Testis (tissue), 2 donors: ENCODE measurements at regions not wholly inside any gene's neighbourhood (a gene's known extent, or its start where the extent isn't known, plus 50 kb on each side); places are given as distances from the start of the nearest gene placed in this dataset.

Experiments used
- DNase-seq: peaks from one replicate; pipeline ENCODE4 v3.0.0-alpha.2; 2019
- H3K27ac ChIP-seq, 2 donors: fragments of 200-600 bp; sonication (generic); one replicate each; pipeline ENCODE4 v1.5.1; 2019
- H3K27me3 ChIP-seq: fragments of 200-600 bp; sonication (generic); one replicate; pipeline ENCODE4 v1.5.1; 2019
- H3K36me3 ChIP-seq: fragments of 200-600 bp; sonication (generic); one replicate; pipeline ENCODE4 v1.5.1; 2017; ENCODE audit warnings: low read depth; ENCODE audit errors: missing control alignments
- H3K4me1 ChIP-seq: fragments of 200-600 bp; sonication (generic); one replicate; pipeline ENCODE4 v1.5.1; 2019
- H3K4me3 ChIP-seq, 2 donors: fragments of 200-600 bp; sonication (generic); one replicate each; pipeline ENCODE4 v1.5.1; 2017 to 2019
- H3K9me3 ChIP-seq: fragments of 200-600 bp; sonication (generic); one replicate; pipeline ENCODE4 v1.5.1; 2017
- CTCF ChIP-seq, 3 experiments: fragments of 450-650 bp in 2 of 3; fragments of 200-600 bp in 1 of 3; sonication (generic) in 1 of 3; IDR thresholded peaks; one replicate each; pipeline ENCODE4 v1.5.1; 2016 to 2019; ENCODE audit warnings: antibody characterized with exemption in 3 of 3, mild to moderate bottlenecking in 2 of 3, moderate library complexity in 1 of 3
- POLR2A ChIP-seq: fragments of 450-650 bp; IDR thresholded peaks from one replicate; pipeline ENCODE4 v1.6.1; 2017; ENCODE audit warnings: antibody characterized with exemption, mild to moderate bottlenecking, moderate library complexity
- WGBS, 2 donors: methylation state at CpG; one replicate each; pipeline ENCODE4 v1.1.5; 2018; 5-methylcytosine and 5-hydroxymethylcytosine counted together
- intact Hi-C: fragments of 100-400 bp; cut with DNase I; formaldehyde crosslinking; loops from one replicate; pipeline ENCODE4 v1.15.1; 2023; ENCODE audit warnings: low total_unique reads

- Histone ChIP-seq H3K27ac (no peak overlapping the region), H3K36me3 (no peaks in the 10 kb centered on the region), H3K4me3 (no peak overlapping the region), H3K4me1 (peaks cover 17% of the 10 kb centered on the region), H3K9me3 (no peaks in the 10 kb centered on the region), H3K27me3 (no peaks in the 10 kb centered on the region)
- DNase-seq = no peak
- TF ChIP-seq CTCF (IDR thresholded peaks at IDR 0.05) (no peak), POLR2A (no peak)
- intact Hi-C loops = no loop called here
- 73 to 75% methylated on average over 2 of the region's 2 CpGs for WGBS, 2 donors
These were observed 168.5 kb upstream of the GLI2 start for GRCh38 chr2:120567128-120567527.

- intact Hi-C loops = no loop called here
- no peak overlapping the region for H3K4me3 ChIP-seq
- DNase-seq = no peak
- H3K4me1 ChIP-seq = peaks cover 17% of the 10 kb centered on the region
- no peaks in the 10 kb centered on the region for H3K27me3 ChIP-seq
- H3K36me3 ChIP-seq = no peaks in the 10 kb centered on the region
- 81 to 83% methylated on average over 9 to 10 of the region's 10 CpGs for WGBS, 2 donors
- no peak overlapping the region for H3K27ac ChIP-seq
- H3K9me3 ChIP-seq = no peaks in the 10 kb centered on the region
- TF ChIP-seq POLR2A (no peak), CTCF (IDR thresholded peaks at IDR 0.05) (no peak)
These were observed 167.3 kb upstream of the GLI2 start for GRCh38 chr2:120568089-120568974.

DNA sequence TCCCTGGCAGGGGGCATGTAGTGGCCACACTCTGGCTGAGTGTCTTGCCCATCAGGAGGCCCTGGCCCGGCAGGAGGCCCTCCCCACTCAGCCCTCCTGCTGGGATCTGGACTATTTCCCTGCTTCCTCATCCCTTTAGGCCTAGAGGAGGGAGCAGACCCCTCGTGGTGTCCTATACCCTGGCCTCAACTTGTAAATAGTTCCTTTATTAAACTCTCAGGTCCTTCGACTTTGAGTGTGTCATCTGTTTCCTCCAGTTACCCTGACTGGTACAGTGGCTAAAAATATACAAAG is 166.7 kb upstream of the GLI2 start:
- DNase-seq = no peak
- H3K4me3 ChIP-seq = no peak overlapping the region
- 78 to 82% methylated on average over 3 of the region's 3 CpGs for WGBS, 2 donors

GRCh38 chr2:120570001-120570400 is 165.7 kb upstream of the GLI2 start:
- Histone ChIP-seq H3K36me3 (no peaks in the 10 kb centered on the region), H3K4me1 (peaks cover 17% of the 10 kb centered on the region), H3K27ac (no peak overlapping the region), H3K4me3 (no peak overlapping the region), H3K9me3 (no peaks in the 10 kb centered on the region), H3K27me3 (no peaks in the 10 kb centered on the region)
- DNase-seq = no peak
- intact Hi-C loops = no loop called here
- WGBS, 2 donors = 96 to 100% methylated on average over 10 to 12 of the region's 12 CpGs
- TF ChIP-seq POLR2A (no peak), CTCF (IDR thresholded peaks at IDR 0.05) (no peak)

More for the DNA sequence above, 166.7 kb upstream of the GLI2 start:
- Histone ChIP-seq H3K27ac (no peak overlapping the region), H3K4me1 (peaks cover 17% of the 10 kb centered on the region), H3K27me3 (no peaks in the 10 kb centered on the region), H3K9me3 (no peaks in the 10 kb centered on the region), H3K36me3 (no peaks in the 10 kb centered on the region)
- intact Hi-C loops = no loop called here
- TF ChIP-seq POLR2A = no peak
- TF ChIP-seq CTCF (IDR thresholded peaks at IDR 0.05) = no peak

- intact Hi-C loops = no loop called here
- TF ChIP-seq CTCF (IDR thresholded peaks at IDR 0.05) = no peak
- TF ChIP-seq POLR2A = no peak
- WGBS, 2 donors = 73 to 79% methylated on average over 7 of the region's 7 CpGs
- no peak overlapping the region for H3K4me3 ChIP-seq
- DNase-seq = no peak
- no peak overlapping the region for H3K27ac ChIP-seq
- peaks cover 15% of the 10 kb centered on the region for H3K4me1 ChIP-seq
- no peaks in the 10 kb centered on the region for H3K36me3 ChIP-seq
- no peaks in the 10 kb centered on the region for H3K27me3 ChIP-seq
- no peaks in the 10 kb centered on the region for H3K9me3 ChIP-seq
These were observed 165.1 kb upstream of the GLI2 start for GRCh38 chr2:120570546-120570945.
